Stimulated activated CD4-positive, alpha-beta T cell treated with anti-CD3 and anti-CD28 coated beads, Interleukin-1b, Interleukin-23, amount 100 ng/mL, for 4 hours (primary cell): ENCODE measurements at regions not wholly inside any gene's neighbourhood (a gene's known extent, or its start where the extent isn't known, plus 50 kb on each side); places are given as distances from the start of the nearest gene placed in this dataset.
"Not testable (repeated sequence)": the region's sequence is repeated elsewhere in the genome, so short reads cannot be mapped to it uniquely, and the experiment has no call there.

Experiments
- DNase-seq, 2 donors: peaks; one replicate each; pipeline ENCODE4 v3.0.0-alpha.2; 2020; ENCODE audit warnings: low read depth in 2 of 2

DNA sequence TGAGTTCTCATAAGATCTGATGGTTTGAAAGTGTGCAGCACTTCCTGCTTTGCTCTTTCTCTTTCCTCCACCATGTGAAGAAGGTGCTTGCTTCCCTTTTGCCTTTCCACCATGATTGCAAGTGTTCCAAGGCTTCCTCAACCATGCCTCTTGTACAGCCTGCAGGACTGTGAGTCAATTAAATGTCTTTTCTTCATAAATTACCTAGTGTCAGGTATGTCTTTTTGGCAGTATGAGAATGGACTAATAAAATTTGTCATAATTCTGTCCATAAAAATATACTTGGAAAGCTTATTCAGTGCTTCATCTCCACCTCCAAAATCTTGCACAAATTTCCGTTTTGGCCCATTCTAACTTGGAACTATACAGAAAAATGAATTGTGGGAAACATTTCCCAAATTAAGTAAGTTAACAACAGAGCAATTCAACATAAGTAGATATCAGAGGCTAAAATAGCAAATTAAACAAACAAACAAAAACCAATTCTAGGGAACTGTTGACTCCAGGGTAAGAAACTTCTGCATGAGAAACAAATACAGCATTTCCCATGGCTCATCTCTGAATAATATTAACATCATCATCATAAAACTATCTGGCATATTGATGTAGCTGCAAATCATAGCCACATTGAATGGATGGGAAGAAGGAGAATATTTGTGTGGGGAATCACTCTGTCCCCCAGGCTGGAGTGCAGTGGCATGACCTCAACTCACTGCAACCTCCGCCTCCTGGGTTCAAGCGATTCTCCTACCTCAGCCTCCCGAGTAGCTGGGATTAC lies 459.5 kb upstream of the FAR2 start:
- DNase-seq = no peak

DNA sequence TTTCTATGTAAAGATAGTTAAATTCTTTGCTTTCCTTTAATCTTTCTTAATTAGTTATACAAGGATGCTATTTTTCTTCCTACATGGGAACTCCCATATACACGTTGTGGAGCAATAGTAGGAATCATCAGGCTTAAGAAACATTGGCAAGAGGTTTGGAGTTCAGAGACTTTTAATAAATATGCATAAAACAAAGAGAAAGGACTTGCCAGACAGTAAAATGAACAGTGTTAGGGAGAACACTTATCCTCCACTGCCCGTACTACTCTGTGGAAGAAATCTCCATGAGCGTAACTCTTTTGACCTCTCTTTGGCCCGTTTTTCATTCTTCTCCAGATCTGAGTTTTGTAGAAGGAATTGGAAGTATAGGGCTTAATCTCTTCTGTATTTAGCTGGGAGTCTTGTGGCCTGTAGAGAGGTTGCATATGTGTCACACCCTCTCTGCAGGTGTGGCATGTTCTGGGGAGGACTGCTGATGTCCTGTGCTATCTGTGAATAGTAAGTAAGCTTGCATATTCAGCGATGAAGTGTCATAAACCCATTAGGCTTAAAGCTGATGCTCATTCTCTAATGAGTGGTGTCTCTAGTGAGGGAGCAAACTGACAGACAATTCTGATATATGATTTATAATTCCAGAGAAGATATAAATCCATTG lies 455.4 kb upstream of the FAR2 start:
- DNase-seq = no peak

DNA sequence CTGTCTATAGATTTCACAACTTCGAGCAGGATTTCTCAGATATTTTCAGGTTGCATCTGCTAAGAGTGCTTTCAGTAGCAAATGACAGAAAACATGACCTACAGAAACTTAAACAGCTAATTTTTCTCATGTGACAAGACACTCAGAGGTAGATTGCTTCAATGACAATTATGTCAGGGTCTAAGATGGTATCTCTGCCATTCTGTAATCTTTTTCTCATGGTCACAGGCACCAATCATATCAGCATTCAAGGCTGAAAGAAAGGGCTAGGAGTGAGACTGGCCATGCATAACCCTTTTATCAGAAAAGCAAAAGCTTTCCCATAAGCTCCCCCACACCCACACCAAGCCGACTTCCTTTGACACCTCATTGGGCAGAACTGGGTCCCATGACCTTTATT lies 450.5 kb upstream of the FAR2 start:
- DNase-seq = no peak

DNA sequence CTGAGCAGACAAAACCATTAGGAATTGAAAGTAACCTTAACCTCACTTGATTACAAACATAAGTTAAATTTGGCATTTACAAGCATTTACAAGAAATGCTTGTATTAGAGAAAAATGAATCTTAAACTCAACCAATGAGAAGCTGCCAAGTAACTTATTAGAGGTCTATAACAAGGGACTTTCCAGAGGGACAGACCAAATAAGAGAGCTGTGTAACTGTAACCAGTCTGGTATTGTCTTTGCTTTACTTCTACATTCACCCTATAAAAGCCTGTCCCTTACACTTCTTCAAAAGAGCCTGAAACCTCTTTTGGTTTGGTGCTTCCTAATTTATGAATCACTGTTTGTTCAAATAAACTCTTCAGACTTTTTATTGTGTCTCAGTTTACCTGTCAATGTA lies 450.0 kb upstream of the FAR2 start:
- DNase-seq = no peak

DNA sequence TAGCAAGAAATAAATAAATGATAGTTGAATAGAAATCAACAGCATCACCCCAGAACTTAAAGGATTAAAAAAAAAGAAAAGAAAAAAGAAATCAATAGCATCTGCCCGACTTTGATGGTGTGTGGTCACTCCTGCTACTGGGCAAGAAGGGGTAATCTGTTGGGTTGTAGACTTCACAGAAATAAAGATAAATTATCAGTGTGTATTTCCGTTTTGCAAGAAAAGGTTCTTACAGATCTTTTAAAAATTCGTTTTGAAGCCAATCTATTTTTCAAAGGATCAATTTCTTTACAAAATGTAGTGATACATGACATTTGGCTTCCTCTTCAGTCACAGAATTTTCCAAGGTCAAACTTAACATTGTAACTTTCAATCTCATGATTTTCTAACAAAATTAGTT lies 448.9 kb upstream of the FAR2 start:
- DNase-seq = no peak

DNA sequence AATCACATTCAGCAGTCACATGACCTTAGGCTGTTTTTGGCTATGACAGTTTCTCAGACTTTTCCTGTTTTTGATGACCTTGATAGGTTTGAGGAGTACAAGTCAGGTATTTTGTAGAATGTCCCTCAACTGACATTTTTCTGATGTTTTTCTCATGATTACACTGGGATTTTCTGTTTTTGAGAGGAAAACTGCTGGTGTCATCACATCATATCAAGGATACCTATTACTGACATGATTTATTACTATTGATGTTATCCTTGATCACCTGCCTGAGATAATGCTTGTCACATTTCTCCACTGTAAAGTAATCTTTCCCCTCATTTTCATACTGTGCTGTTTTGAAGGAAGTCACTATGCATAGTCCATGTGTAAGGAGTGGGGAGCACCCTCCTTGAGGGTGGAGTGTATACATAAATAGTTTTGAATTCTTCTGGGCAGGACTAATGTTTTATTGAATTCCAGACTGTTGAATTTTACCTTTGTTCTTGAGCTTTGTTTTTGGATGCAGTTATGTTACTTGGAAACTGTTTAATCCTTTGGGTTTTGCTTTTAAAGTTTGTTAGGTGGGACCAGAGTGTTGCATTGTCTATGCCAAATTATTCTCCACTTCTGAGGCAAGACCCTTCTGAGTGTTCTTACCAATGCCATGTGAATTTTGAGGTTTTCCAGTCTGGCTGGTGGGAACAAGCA lies 444.5 kb upstream of the FAR2 start:
- DNase-seq = no peak

DNA sequence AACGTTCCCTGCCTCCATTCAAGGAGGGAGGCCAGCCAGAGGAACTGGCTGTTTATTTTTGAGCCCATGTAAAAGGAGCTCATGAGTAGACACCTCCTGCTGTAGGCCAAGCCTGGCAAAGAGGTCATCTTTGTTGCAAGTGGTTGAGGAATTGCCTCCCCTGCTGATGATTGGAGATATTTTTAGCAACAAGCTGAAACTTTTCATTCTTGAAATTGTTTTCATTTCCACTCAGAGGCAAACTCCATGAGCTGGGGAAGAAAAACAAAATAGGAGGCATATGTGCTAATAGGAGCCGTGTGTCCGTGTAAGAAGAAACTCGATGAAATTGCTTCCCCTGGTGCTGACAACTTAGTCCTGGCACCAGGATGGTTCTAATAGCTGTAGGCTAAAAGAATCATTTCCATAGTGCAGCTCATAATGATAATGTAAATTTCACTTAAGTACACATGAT lies 440.1 kb upstream of the FAR2 start:
- DNase-seq = no peak

DNA sequence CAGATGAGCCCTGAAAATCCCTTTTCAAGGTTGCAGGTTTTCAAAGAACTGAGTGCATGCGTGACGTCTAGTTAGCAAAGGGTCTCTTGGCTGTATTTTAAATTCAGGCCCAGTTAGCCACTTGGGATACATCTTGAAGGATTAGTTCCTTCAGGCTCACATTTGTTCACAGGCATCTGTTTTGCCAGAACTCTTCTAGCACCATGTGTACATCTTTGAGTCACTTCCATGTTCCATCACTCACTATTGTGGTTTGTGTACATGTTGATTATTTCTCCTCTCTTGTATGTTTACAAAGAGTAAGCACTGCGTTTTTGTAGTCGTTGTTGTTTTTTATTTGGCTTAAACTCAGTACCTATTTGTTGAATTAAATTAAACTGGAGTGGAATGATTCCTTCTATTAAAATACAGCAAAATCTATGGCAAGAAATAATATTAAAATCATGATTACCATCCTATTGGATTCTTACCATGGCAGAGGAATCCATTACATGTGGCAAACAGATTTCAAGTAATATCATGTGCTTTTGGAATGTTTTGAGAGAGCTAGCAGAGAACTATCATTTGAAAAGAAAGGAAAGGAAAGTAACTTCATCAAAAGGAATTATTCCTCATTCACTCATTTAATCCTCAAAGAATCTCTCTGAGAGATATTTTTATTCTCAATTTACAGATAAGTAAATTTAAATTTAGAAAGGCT lies 438.9 kb upstream of the FAR2 start:
- no peak for DNase-seq

DNA sequence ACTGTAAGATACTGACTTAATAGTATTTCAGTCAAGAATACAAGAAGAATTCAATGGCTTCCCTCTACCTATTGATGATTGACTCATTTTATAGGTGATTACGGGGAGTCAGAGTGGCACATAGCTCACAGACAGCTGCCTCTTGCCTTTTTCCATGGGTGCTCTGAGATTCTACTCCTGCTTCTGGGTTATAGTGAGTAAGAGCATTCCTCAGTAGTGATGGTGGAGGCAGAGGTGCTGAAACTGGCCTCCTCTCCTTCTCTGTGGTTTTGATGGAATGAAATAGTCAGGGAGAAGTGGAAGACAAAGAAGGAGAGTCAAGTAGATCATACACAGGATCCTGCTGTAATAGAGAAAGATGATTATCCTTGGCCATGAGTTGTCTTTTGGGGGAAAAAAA lies 438.2 kb upstream of the FAR2 start:
- DNase-seq = no peak

DNA sequence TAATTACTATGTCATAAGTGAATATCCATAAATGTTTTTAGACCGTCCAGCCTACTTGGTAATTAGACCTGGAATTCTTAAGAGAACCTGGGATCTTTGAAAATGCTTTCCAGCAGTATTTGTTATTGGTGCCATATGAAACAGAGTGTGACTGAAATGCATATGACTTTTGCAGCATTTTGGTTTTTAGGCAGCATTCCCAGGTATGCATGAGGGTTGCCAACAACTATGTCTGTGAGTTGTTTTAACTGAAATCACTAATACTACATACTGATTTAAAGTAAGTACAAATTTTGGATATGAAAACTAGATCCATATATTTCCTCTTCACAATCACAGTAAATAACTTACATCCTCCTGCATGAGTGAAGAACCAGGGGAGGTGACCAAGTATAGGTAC lies 437.7 kb upstream of the FAR2 start:
- DNase-seq = no peak

DNA sequence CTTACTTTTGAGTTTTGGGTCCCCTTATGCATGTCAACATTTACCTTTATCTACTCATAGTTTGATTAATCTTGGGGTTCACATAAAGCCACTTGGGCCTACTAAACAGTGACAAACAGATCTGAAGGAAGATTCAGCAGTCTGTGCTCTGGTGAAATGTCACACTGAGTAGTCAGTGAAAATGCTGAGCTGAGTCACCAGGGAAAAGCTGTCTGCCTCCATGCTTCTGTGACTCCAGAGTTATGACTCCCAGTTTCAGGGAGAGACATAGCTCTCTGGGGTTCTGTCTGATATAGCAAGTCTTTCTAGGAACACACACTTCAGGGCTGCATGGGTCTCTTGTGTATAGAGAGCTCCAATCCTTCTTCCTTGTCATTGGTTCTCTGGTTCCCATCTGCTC lies 406.3 kb upstream of the FAR2 start:
- DNase-seq = no peak

DNA sequence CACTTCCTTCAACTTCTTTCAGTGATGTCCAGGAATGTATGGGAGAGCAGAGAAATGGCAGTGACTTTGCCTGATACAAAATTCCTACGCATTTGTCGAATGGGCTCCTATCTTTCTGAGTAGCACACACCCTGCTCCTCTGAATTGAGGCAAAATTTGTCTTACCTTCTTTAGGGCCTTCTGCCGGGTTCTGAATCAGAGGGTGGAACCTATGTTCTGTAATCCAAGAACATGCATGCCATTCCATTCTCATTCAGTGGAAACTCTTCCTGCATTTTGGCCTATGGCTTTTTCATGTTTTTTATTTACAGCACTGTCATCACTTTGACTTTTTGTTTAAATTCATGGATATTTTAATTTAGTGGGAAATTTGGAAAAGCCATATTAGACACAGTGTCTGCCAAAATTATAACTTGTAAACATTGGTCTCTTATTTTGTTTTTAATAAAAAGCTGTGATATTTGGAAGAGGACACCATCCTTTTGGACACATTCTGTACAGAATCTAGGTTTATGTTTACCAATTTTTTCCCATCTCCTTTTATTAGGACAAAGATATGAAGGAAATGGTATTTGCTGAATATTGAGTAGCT lies 402.2 kb upstream of the FAR2 start:
- DNase-seq = no peak

DNA sequence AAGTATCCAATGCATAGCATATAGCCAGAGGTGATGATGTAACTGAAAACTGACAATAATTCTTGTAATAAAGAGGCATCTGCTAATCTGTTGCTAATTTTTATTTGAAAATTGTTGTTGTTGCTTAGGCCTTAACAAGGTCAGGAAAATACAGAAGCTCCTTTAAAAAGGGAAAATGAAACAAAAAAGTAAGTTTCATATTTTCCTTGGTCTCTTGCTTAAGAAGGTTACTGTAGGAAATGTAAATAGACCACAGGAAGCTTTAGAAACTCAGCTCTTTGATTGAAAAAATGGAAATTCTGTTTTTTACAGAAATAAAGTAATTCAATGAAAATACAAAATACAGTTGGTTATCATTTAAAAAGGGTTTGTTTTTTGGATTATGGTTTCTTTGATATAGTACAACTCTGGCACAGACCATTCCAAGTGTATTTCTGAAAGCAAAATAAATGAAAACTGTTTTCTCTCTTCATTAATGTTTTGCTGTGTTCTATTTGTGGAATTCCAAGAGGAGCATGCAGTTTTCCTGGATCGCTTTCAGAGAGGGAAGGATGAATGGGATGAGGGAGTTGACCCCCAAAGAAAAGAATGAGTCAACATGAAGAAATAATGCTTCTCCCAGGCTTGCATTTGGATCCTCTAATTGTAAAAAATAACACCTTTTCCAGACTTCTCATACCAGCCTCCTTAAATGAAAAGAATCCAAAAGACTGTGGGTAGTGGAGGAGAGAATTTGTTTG lies 398.0 kb upstream of the FAR2 start:
- DNase-seq = no peak

DNA sequence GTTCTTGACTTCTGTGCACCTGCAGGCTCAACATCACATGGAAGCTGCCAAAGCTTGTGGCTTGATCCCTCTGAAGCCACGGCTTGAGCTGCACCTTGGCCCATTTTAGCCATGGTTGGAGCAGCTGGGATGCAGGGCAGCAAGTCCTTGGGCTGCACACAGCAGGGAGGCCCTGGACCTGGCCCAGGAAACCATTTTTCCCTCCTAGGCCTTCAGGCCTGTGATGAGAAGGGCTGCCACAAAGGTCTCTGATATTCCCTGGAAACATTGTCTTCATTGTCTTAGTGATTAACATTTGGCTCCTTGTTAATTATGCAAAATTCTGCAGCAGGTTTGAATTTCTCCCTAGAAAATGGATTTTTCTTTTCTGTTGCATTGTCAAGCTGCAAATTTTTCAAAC lies 394.1 kb upstream of the FAR2 start:
- no peak for DNase-seq

DNA sequence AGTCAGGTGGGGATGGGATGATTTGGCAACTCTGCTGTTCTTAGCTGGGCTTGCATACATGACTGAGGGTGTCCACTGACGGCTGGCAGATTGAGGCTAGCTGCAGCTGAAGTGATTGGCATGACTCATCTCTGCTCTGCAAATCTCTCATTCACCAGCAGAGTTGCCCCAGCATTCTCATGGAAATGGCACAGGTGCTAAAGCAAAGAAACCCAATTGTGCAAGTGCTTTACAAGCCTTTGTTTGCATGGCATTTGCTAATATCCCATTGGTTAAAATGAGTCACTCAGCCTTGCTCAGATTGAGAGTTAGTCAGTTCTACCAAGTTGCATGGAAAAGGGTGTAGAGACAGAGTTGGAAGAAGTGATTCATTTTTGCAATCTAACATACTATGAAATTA lies 389.7 kb upstream of the FAR2 start:
- DNase-seq = no peak

DNA sequence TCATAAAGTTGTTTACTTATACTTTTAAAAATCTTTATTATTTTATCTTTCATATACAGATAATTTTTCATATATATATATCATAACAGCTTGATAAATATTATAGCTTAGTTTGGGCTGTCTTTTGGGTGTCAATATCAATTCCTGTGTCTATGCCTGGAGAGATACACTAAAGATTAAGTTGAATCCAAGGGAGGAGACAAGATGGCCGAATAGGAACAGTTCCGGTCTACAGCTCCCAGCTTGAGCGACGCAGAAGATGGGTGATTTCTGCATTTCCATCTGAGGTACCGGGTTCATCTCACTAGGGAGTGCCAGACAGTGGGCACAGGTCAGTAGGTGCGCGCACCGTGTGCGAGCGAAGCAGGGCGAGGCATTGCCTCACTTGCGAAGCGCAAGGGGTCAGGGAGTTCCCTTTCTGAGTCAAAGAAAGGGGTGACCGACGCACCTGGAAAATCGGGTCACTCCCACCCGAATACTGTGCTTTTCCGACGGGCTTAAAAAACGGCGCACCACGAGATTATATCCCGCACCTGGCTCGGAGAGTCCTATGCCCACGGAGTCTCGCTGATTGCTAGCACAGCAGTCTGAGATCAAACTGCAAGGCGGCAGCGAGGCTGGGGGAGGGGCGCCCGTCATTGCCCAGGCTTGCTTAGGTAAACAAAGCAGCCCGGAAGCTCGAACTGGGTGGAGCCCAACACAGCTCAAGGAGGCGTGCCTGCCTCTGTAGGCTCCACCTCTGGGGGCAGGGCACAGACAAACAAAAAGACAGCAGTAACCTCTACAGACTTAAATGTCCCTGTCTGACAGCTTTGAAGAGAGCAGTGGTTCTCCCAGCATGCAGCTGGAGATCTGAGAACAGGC lies 388.8 kb upstream of the FAR2 start:
- DNase-seq = not testable (repeated sequence)

DNA sequence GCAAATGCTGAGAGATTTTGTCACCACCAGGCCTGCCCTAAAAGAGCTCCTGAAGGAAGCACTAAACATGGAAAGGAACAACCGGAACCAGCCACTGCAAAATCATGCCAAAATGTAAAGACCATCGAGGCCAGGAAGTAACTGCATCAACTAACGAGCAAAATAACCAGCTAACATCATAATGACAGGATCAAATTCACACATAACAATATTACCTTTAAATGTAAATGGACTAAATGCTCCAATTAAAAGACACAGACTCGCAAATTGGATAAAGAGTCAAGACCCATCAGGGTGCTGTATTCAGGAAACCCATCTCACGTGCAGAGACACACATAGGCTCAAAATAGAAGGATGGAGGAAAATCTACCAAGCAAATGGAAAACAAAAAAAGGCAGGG lies 387.2 kb upstream of the FAR2 start:
- DNase-seq = not testable (repeated sequence)

DNA sequence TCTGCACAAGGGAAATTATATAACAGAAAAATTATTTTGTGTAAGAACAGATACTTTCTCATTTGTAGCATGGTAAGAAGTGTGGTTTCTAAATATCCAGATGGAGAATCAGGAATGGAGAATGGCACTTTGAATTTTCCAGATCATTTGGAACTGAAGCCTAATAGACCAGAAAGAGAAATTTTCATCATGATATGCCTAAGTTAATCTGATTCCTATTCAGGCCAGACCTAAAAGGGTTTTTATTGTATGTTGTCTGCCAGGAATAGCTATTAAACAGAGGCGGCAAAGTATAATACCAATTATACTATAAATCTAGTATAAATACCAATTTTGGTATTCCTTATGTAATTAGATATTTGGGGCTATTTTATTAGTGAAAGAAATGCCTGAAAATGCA lies 382.7 kb upstream of the FAR2 start:
- DNase-seq = no peak

DNA sequence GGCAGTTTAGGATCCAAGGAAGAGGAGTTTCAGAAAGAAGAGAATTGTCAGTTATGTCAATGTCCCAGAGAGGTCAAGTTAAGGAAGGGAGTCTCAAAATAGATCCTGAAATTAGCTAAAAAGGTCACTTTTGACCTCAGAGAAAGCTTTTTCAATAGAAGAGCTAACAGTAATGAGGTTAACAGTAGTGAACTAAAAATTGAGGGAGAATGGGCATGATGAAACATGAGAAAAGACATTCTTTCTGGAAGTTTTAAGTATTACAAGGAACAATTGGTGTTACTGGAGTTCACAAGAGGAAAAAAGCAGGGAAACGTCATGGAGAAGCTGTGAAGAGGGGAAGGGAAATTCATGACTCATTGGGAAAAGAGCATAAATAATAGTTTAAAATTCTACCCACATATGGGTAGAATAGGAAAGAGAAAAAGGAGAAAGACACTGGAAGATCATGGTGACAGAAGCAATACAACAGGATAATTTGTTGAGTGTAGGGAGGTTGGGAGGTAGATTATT lies 381.2 kb upstream of the FAR2 start:
- no peak for DNase-seq

DNA sequence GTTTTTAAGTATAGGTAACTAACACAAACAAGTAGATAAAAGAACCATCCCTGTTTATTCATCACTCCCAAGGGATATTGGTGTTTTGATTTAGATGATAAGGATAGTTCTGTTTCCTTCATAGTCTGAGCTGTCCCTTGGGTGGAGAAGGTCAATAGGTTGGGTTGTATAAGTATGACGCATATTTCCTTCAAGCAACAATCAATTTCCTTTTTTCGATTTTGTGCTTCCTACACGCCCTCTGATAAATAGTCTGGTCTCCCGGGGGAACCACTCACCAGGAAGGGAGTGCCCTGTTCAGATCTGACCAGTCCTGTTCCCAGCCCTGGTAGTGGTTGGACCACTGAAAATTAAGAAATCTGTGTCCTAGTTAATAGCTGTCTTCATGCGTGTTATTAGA lies 378.8 kb upstream of the FAR2 start:
- DNase-seq = no peak
